ENCODE measurements at regions not wholly inside any gene's neighbourhood (a gene's known extent, or its start where the extent isn't known, plus 50 kb on each side); places are given as distances from the start of the nearest gene placed in this dataset.

GRCh38 chr3:9311228-9311627 lies 51.6 kb upstream of the THUMPD3 start:
- Mint-ChIP-seq H3K4me3 (ENCODE audit: unreplicated experiment) (no peak overlapping the region), H3K9me3 (ENCODE audit: low read depth) (no peaks in the 10 kb centered on the region), H3K4me1 (ENCODE audit: low read depth) (peaks cover 9% of the 10 kb centered on the region), H3K27ac (ENCODE audit: unreplicated experiment) (no peak overlapping the region), H3K27me3 (ENCODE audit: low read depth) (no peaks in the 10 kb centered on the region), H3K36me3 (ENCODE audit: low read depth) (no peaks in the 10 kb centered on the region)
- TF ChIP-seq CTCF (IDR thresholded peaks at IDR 0.05): no peak
- no peak for DNase-seq (ENCODE audit: low spot score)

All from chondrocyte (in vitro differentiated cells).